PC-9 (cell line): ENCODE measurements at regions not wholly inside any gene's neighbourhood (a gene's known extent, or its start where the extent isn't known, plus 50 kb on each side); places are given as distances from the start of the nearest gene placed in this dataset.

Source experiments
- CTCF ChIP-seq: fragments of 200-600 bp; sonication (generic); conservative IDR thresholded peaks from 2 replicates; pipeline ENCODE4 v1.6.1; 2017; ENCODE audit warnings: mixed run types, antibody characterized with exemption, mild to moderate bottlenecking, moderate library complexity
- EZH2 ChIP-seq: fragments of 200-600 bp; sonication (generic); IDR thresholded peaks from 2 replicates; pipeline ENCODE4 v1.8.0; 2017; ENCODE audit warnings: antibody characterized with exemption, low read depth

DNA sequence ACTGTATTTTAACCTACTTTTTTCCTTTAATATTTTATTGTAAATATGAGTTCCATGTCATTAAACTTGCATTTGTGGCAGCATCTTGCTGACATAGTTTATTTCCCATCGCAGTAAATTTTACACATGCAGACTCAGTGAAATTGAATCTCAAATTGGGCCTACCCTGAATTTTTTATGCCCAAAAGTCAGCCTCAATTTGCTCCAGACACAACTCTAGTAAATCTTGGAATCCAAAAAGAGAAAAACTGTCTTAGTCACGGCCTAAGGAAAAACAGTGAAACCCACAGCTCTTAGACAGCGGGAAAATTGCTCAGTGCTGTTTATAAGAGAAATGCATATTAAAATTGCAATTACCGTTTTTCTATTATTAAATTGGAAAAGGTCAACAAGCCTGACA lies 85.3 kb upstream of the PCSK2 start:
- TF ChIP-seq CTCF (no peak), EZH2 (no peak)
